OCI-LY7 (cell line): ENCODE measurements at regions not wholly inside any gene's neighbourhood (a gene's known extent, or its start where the extent isn't known, plus 50 kb on each side); places are given as distances from the start of the nearest gene placed in this dataset.

Experiments
- BruUV-seq: library from RNA; stranded (reverse); fragments of 400-500 nt; replicated peaks from 2 replicates; lab custom pipeline; 2021; lab: Mats Ljungman, UMichigan
- CTCF ChIA-PET: fragments of 300-600 bp; sonication (Branson Sonifier 250); formaldehyde crosslinking; loops from one replicate; lab custom pipeline; 2022; ENCODE audit warnings: antibody characterized with exemption; ENCODE audit not compliant: unreplicated experiment; lab: Charles Lee
- POLR2A ChIA-PET: fragments of 300-600 bp; sonication (Branson Sonifier 250); formaldehyde crosslinking; loops from one replicate; lab custom pipeline; 2022; ENCODE audit warnings: antibody characterized with exemption; lab: Charles Lee
- DNase-seq: peaks from one replicate; pipeline ENCODE4 v3.0.0-alpha.2; 2015; ENCODE audit warnings: low spot score
- H2AFZ ChIP-seq: fragments of 200-600 bp; sonication (generic), shearing (Covaris generic); 2 replicates; pipeline ENCODE4 v1.6.1; 2014; ENCODE audit warnings: mild to moderate bottlenecking, antibody characterized with exemption, low read length, moderate library complexity
- H3K27ac ChIP-seq: fragments of 200-600 bp; sonication (generic); 2 replicates; pipeline ENCODE4 v1.5.1; 2014; ENCODE audit warnings: mixed run types, low read depth, mild to moderate bottlenecking, moderate library complexity, low read length, inconsistent platforms; ENCODE audit not compliant: poor library complexity, severe bottlenecking
- H3K36me3 ChIP-seq: fragments of 200-600 bp; sonication (generic); 2 replicates; pipeline ENCODE4 v1.6.1; 2014; ENCODE audit warnings: mild to moderate bottlenecking, antibody characterized with exemption, low read length, moderate library complexity, mixed read lengths; ENCODE audit not compliant: insufficient read depth
- H3K4me1 ChIP-seq: fragments of 200-600 bp; sonication (generic); 2 replicates; pipeline ENCODE4 v1.5.1; 2014; ENCODE audit warnings: mild to moderate bottlenecking, low read length; ENCODE audit not compliant: insufficient read depth, poor library complexity, severe bottlenecking
- H3K4me2 ChIP-seq: fragments of 200-600 bp; sonication (generic); 2 replicates; pipeline ENCODE4 v1.6.1; 2014; ENCODE audit warnings: mild to moderate bottlenecking, low read length
- H3K4me3 ChIP-seq: fragments of 200-600 bp; sonication (generic); 2 replicates; pipeline ENCODE4 v1.5.1; 2014; ENCODE audit warnings: mild to moderate bottlenecking, low read depth, low read length; ENCODE audit not compliant: poor library complexity, severe bottlenecking
- H3K79me2 ChIP-seq: fragments of 200-600 bp; sonication (generic); 2 replicates; pipeline ENCODE4 v1.6.1; 2016; ENCODE audit warnings: low read depth, mild to moderate bottlenecking, low read length, moderate library complexity, mixed read lengths; ENCODE audit not compliant: insufficient read depth
- H3K9me2 ChIP-seq: fragments of 200-600 bp; sonication (generic); 2 replicates; pipeline ENCODE4 v1.6.1; 2016; ENCODE audit warnings: mild to moderate bottlenecking, low read length, mixed read lengths; ENCODE audit not compliant: insufficient read depth
- H3K9me3 ChIP-seq: fragments of 200-600 bp; sonication (generic); 2 replicates; pipeline ENCODE4 v1.6.1; 2014; ENCODE audit warnings: mild to moderate bottlenecking, mixed run types, low read length, mixed read lengths
- H4K20me1 ChIP-seq: fragments of 200-600 bp; sonication (generic); 2 replicates; pipeline ENCODE4 v1.6.1; 2014; ENCODE audit warnings: mild to moderate bottlenecking, antibody characterized with exemption, low read length, moderate library complexity, mixed read lengths; ENCODE audit not compliant: insufficient read depth
- CTCF ChIP-seq: fragments of 200-600 bp; sonication (generic); conservative IDR thresholded peaks from 2 replicates; pipeline ENCODE4 v1.5.1; 2014; ENCODE audit warnings: mild to moderate bottlenecking, antibody characterized with exemption, low read length, moderate library complexity, mixed read lengths
- EZH2phosphoT487 ChIP-seq: fragments of 200-600 bp; sonication (generic); IDR thresholded peaks from 2 replicates; pipeline ENCODE4 v1.6.1; 2018; ENCODE audit warnings: low read depth, borderline replicate concordance, mild to moderate bottlenecking, mixed run types, antibody characterized with exemption, low read length, moderate library complexity, mixed read lengths
- intact Hi-C: fragments of 100-400 bp; cut with micrococcal nuclease; formaldehyde crosslinking; loops from one replicate; pipeline ENCODE4 v1.10.0; 2022; ENCODE audit not compliant: unreplicated experiment

DNA sequence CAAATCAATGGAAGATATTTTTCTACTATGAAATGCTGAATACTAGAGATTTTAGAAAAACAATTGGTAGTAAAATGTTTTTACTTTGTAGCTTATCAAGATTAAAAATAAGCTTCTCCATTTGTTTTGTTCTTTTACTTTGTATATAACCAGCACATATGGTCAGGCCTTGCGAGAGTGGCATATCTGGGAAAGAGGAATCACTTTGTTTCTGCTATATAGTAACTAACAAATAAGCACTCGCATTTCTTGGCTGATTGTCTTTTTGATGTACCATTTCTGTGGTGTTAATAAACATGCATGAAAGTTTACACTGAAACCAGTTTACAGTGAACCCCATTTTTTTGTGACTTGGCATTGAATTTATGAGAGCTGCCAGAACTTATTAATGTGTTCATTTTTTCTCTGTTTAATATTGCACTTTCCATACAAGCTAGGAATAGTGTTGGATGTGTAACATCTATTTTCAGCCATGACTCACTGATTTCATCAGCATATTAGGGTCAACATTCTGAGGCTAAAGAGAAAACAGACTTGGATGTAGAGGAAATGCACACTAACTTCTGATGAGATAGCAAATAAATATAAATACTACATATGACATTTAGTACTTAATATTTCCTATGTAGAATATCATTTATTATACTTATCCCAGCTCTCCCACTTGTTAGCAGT, 635.5 kb downstream of the KCNH5 start:
- H2AFZ ChIP-seq: no peak overlapping the region
- no peak overlapping the region for H3K4me3 ChIP-seq
- TF ChIP-seq CTCF (no peak), EZH2phosphoT487 (no peak)
- POLR2A ChIA-PET: interaction anchor here (0.5 kb wide), 1 partner anchor 88 kb away, joined by 4 read pairs; no protein-coding TSS in a partner anchor
- no peak overlapping the region for H3K4me2 ChIP-seq
- no peaks in the 10 kb centered on the region for H4K20me1 ChIP-seq
- CTCF ChIA-PET: no interaction called here
- H3K79me2 ChIP-seq: no peaks in the 10 kb centered on the region
- no peaks in the 10 kb centered on the region for H3K36me3 ChIP-seq
- H3K27ac ChIP-seq: no peak overlapping the region
- no peaks in the 10 kb centered on the region for H3K9me3 ChIP-seq
- no peak for DNase-seq
- no TSS peak for BruUV-seq
- no peaks in the 10 kb centered on the region for H3K9me2 ChIP-seq
- H3K4me1 ChIP-seq: no peaks in the 10 kb centered on the region
- intact Hi-C loops: loop anchor here (5.0 kb wide), 1 partner anchor 1052 kb away; no protein-coding TSS in a partner anchor

- Histone ChIP-seq H3K27ac (no peak overlapping the region), H4K20me1 (no peaks in the 10 kb centered on the region), H3K9me2 (no peaks in the 10 kb centered on the region; the same call in 1 of the 2 replicates), H3K36me3 (no peaks in the 10 kb centered on the region), H3K4me2 (no peak overlapping the region), H3K4me1 (no peaks in the 10 kb centered on the region), H2AFZ (no peak overlapping the region), H3K79me2 (no peaks in the 10 kb centered on the region), H3K9me3 (no peaks in the 10 kb centered on the region), H3K4me3 (no peak overlapping the region)
- DNase-seq: no peak
- POLR2A ChIA-PET: no interaction called here
- intact Hi-C loops: no loop called here
- TF ChIP-seq CTCF: no peak
- TF ChIP-seq EZH2phosphoT487: no peak
- CTCF ChIA-PET: no interaction called here
- BruUV-seq: no TSS peak
Measured at GRCh38 chr14:62420847-62421246, 624.4 kb downstream of the KCNH5 start.
